ENCODE measurements at regions not wholly inside any gene's neighbourhood (a gene's known extent, or its start where the extent isn't known, plus 50 kb on each side); places are given as distances from the start of the nearest gene placed in this dataset.

DNA sequence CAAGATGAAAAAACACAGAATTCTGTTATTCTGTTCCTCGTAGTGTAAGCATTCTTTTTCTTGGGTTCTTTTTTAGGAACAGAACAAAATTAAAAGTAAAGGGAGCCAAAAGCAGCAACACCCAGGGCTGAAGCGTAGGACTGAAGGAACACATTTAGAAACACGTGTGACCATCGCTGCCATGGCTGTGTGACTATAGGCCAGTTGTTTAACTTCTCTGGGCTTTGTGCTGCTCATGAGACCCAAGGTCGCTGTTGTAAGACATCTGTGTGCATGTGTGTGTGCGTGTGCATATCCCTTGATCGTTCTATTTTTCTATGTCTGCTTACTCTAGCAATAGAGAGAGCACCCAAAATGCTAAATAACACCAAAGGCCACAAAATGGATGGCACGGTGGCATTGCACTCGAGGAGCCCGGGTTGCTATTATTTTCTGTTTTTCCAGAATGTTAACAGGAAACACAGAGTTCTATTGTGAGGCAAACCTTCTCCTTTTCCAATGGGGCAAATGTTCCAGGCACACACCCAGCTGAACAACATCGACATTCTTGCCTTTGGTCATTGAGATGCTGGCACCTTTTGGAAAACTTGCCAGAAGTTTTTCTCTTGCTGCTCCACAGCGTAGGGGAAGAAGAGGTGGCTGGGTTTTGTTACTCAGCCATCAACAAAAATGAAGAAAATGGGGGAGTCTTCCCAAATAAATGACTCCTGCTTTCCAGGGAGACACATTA, 267.8 kb upstream of the ECI2 start:
- TF ChIP-seq, protein P1, sequence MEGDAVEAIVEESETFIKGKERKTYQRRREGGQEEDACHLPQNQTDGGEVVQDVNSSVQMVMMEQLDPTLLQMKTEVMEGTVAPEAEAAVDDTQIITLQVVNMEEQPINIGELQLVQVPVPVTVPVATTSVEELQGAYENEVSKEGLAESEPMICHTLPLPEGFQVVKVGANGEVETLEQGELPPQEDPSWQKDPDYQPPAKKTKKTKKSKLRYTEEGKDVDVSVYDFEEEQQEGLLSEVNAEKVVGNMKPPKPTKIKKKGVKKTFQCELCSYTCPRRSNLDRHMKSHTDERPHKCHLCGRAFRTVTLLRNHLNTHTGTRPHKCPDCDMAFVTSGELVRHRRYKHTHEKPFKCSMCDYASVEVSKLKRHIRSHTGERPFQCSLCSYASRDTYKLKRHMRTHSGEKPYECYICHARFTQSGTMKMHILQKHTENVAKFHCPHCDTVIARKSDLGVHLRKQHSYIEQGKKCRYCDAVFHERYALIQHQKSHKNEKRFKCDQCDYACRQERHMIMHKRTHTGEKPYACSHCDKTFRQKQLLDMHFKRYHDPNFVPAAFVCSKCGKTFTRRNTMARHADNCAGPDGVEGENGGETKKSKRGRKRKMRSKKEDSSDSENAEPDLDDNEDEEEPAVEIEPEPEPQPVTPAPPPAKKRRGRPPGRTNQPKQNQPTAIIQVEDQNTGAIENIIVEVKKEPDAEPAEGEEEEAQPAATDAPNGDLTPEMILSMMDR (IDR thresholded peaks at IDR 0.05) = no peak
- TF ChIP-seq POLR2AphosphoS5 (IDR thresholded peaks at IDR 0.05) = no peak
- no peak for TF ChIP-seq EP300 (IDR thresholded peaks at IDR 0.05)
- no peak for TF ChIP-seq POLR2A (IDR thresholded peaks at IDR 0.05)

All from stomach (tissue), 4 donors.